Left lung (tissue), 4 donors: ENCODE measurements at regions not wholly inside any gene's neighbourhood (a gene's known extent, or its start where the extent isn't known, plus 50 kb on each side); places are given as distances from the start of the nearest gene placed in this dataset.

Source experiments
- ATAC-seq: fragments of 200-7000 bp; cut with Tn5 transposase; one replicate; pipeline ENCODE4 v1.9.1; 2020; ENCODE audit warnings: moderate library complexity
- DNase-seq, 4 donors: peaks; one replicate each; pipeline ENCODE4 v3.0.0-alpha.2; 2013 to 2020
- H3K27ac ChIP-seq, 2 donors: fragments of 200-600 bp; sonication (generic) in 1 of 2; one replicate each; pipeline versions ENCODE4 v1.5.0 to v1.8.0; 2020 to 2021
- H3K27me3 ChIP-seq, 2 donors: fragments of 200-600 bp; sonication (generic) in 1 of 2; one replicate each; pipeline versions ENCODE4 v1.5.0 to v1.8.0; 2020 to 2021
- H3K36me3 ChIP-seq, 2 donors: fragments of 200-600 bp; sonication (generic) in 1 of 2; one replicate each; pipeline versions ENCODE4 v1.5.0 to v1.8.0; 2020 to 2021
- H3K4me1 ChIP-seq, 2 donors: fragments of 200-600 bp; one replicate each; pipeline ENCODE4 v1.8.0; 2021
- H3K4me3 ChIP-seq, 2 donors: fragments of 200-600 bp; sonication (generic) in 1 of 2; one replicate each; pipeline versions ENCODE4 v1.5.0 to v1.8.0; 2020 to 2021; ENCODE audit warnings: mild to moderate bottlenecking in 1 of 2
- H3K9me3 ChIP-seq, 2 donors: fragments of 200-600 bp; sonication (generic) in 1 of 2; one replicate each; pipeline versions ENCODE4 v1.5.0 to v1.8.0; 2020 to 2021
- CTCF ChIP-seq, 2 donors: fragments of 200-600 bp; sonication (generic) in 1 of 2; IDR thresholded peaks; one replicate each; pipeline versions ENCODE4 v1.5.0 to v1.8.0; 2021; ENCODE audit warnings: antibody characterized with exemption in 2 of 2
- intact Hi-C, 2 donors: fragments of 100-400 bp; cut with DNase I; formaldehyde crosslinking; loops; one replicate each; pipeline versions ENCODE4 v1.11.2 to v1.14.2; 2022
- donor health status: DM: no; HTN: yes; CAD: no.
- donor health status: DM: no; HTN: no; CAD: no.

GRCh38 chr1:95551201-95551600, 317.2 kb downstream of the RWDD3 start:
- no peak overlapping the region for H3K4me3 ChIP-seq
- intact Hi-C loops: no loop called here
- TF ChIP-seq CTCF (IDR thresholded peaks at IDR 0.05): no peak
- H3K4me1 ChIP-seq: no peaks in the 10 kb centered on the region
- H3K36me3 ChIP-seq: no peaks in the 10 kb centered on the region
- DNase-seq (no peak), ATAC-seq (no peak)
- peaks cover 0 to 11% of the 10 kb centered on the region in 2 donors for H3K9me3 ChIP-seq
- H3K27ac ChIP-seq: no peak overlapping the region
- no peaks in the 10 kb centered on the region for H3K27me3 ChIP-seq

- no peaks in the 10 kb centered on the region for H3K36me3 ChIP-seq
- ATAC-seq: no peak
- intact Hi-C loops: no loop called here
Observed at GRCh38 chr1:95553595-95553994, 319.6 kb downstream of the RWDD3 start.

GRCh38 chr1:95554408-95554807, 320.4 kb downstream of the RWDD3 start:
- H3K4me1 ChIP-seq: no peaks in the 10 kb centered on the region
- ATAC-seq (no peak), DNase-seq (no peak)
- H3K9me3 ChIP-seq: peaks cover 0 to 35% of the 10 kb centered on the region in 2 donors
- intact Hi-C loops: no loop called here
- no peak overlapping the region for H3K4me3 ChIP-seq
- TF ChIP-seq CTCF (IDR thresholded peaks at IDR 0.05): no peak
- H3K27ac ChIP-seq: no peak overlapping the region
- no peaks in the 10 kb centered on the region for H3K36me3 ChIP-seq
- no peaks in the 10 kb centered on the region for H3K27me3 ChIP-seq

More at GRCh38 chr1:95553595-95553994, 319.6 kb downstream of the RWDD3 start:
- no peaks in the 10 kb centered on the region for H3K4me1 ChIP-seq
- no peak overlapping the region for H3K27ac ChIP-seq
- H3K27me3 ChIP-seq: no peaks in the 10 kb centered on the region
- DNase-seq: no peak
- no peak overlapping the region for H3K4me3 ChIP-seq
- TF ChIP-seq CTCF (IDR thresholded peaks at IDR 0.05): no peak
- peaks cover 0 to 32% of the 10 kb centered on the region in 2 donors for H3K9me3 ChIP-seq

GRCh38 chr1:95558791-95559190, 324.8 kb downstream of the RWDD3 start:
- ATAC-seq: no peak
- no peaks in the 10 kb centered on the region for H3K27me3 ChIP-seq
- H3K9me3 ChIP-seq: peaks cover 0 to 43% of the 10 kb centered on the region in 2 donors
- no peak overlapping the region for H3K4me3 ChIP-seq
- peak in 1 of 4 donors; percentile 3 for DNase-seq
- no peak overlapping the region for H3K27ac ChIP-seq
- no peaks in the 10 kb centered on the region for H3K4me1 ChIP-seq
- no peak for TF ChIP-seq CTCF (IDR thresholded peaks at IDR 0.05)
- intact Hi-C loops: no loop called here
- no peaks in the 10 kb centered on the region for H3K36me3 ChIP-seq

- ATAC-seq (no peak), DNase-seq (peak in 2 of 4 donors; percentile 3 to 4)
- intact Hi-C loops: no loop called here
- Histone ChIP-seq H3K4me3 (no peak overlapping the region), H3K27ac (no peak overlapping the region), H3K27me3 (no peaks in the 10 kb centered on the region), H3K36me3 (no peaks in the 10 kb centered on the region), H3K9me3 (peaks cover 0 to 35% of the 10 kb centered on the region in 2 donors), H3K4me1 (no peaks in the 10 kb centered on the region)
- no peak for TF ChIP-seq CTCF (IDR thresholded peaks at IDR 0.05)
Observed at GRCh38 chr1:95561346-95561745, 327.3 kb downstream of the RWDD3 start.
